Esophagus muscularis mucosa (tissue), 4 donors: ENCODE measurements at regions not wholly inside any gene's neighbourhood (a gene's known extent, or its start where the extent isn't known, plus 50 kb on each side); places are given as distances from the start of the nearest gene placed in this dataset.

ENCODE experiments used
- DNase-seq: peaks from one replicate; pipeline ENCODE4 v3.0.0-alpha.2; 2017; ENCODE audit errors: extremely low spot score
- H3K27ac ChIP-seq, 4 donors: fragments of 200-600 bp; sonication (generic); replicated peaks in 1 of 4; 1 replicate in 3 of 4; 2 replicates in 1 of 4; pipeline ENCODE4 v1.5.1; 2016 to 2019; ENCODE audit warnings: mild to moderate bottlenecking in 1 of 4
- H3K27me3 ChIP-seq, 4 donors: fragments of 200-600 bp; sonication (generic); one replicate each; pipeline versions ENCODE4 v1.5.1 to v1.6.0; 2016 to 2019
- H3K36me3 ChIP-seq, 4 donors: fragments of 200-600 bp; sonication (generic); one replicate each; pipeline ENCODE4 v1.5.1; 2016 to 2019
- H3K4me1 ChIP-seq, 4 donors: fragments of 200-600 bp; sonication (generic); one replicate each; pipeline ENCODE4 v1.5.1; 2016 to 2019
- H3K4me3 ChIP-seq, 4 donors: fragments of 200-600 bp; sonication (generic); 1 replicate in 2 of 4; 2 replicates in 2 of 4; pipeline ENCODE4 v1.5.1; 2016 to 2019; ENCODE audit warnings: mild to moderate bottlenecking in 4 of 4, moderate library complexity in 1 of 4
- H3K9me3 ChIP-seq, 4 donors: fragments of 200-600 bp; sonication (generic); 1 replicate in 3 of 4; 2 replicates in 1 of 4; pipeline ENCODE4 v1.5.1; 2016 to 2019
- EP300 ChIP-seq: sonication (generic); formaldehyde crosslinking; IDR thresholded peaks from one replicate; pipeline ENCODE4 v1.6.1; 2017; ENCODE audit warnings: antibody characterized with exemption
- POLR2A ChIP-seq: fragments of 450-650 bp; IDR thresholded peaks from one replicate; pipeline ENCODE4 v1.6.1; 2017; ENCODE audit warnings: antibody characterized with exemption, moderate library complexity, mild to moderate bottlenecking, low read depth
- POLR2AphosphoS5 ChIP-seq, 2 donors: sonication (generic); formaldehyde crosslinking; IDR thresholded peaks; one replicate each; pipeline ENCODE4 v1.6.1; 2017; ENCODE audit warnings: antibody characterized with exemption in 2 of 2
- WGBS: methylation state at CpG from one replicate; pipeline ENCODE4 v1.1.5; 2018; 5-methylcytosine and 5-hydroxymethylcytosine counted together
- intact Hi-C: fragments of 100-400 bp; cut with DNase I; formaldehyde crosslinking; loops from one replicate; pipeline ENCODE4 v1.15.1; 2023
- TF ChIP-seq, protein P1 (sequence below), 3 experiments: fragments of 200-600 bp in 2 of 3; fragments of 450-650 bp in 1 of 3; sonication (generic) in 2 of 3; IDR thresholded peaks; one replicate each; pipeline ENCODE4 v1.5.1; 2017 to 2019; ENCODE audit warnings: antibody characterized with exemption in 3 of 3, mild to moderate bottlenecking in 2 of 3, moderate library complexity in 1 of 3

DNA sequence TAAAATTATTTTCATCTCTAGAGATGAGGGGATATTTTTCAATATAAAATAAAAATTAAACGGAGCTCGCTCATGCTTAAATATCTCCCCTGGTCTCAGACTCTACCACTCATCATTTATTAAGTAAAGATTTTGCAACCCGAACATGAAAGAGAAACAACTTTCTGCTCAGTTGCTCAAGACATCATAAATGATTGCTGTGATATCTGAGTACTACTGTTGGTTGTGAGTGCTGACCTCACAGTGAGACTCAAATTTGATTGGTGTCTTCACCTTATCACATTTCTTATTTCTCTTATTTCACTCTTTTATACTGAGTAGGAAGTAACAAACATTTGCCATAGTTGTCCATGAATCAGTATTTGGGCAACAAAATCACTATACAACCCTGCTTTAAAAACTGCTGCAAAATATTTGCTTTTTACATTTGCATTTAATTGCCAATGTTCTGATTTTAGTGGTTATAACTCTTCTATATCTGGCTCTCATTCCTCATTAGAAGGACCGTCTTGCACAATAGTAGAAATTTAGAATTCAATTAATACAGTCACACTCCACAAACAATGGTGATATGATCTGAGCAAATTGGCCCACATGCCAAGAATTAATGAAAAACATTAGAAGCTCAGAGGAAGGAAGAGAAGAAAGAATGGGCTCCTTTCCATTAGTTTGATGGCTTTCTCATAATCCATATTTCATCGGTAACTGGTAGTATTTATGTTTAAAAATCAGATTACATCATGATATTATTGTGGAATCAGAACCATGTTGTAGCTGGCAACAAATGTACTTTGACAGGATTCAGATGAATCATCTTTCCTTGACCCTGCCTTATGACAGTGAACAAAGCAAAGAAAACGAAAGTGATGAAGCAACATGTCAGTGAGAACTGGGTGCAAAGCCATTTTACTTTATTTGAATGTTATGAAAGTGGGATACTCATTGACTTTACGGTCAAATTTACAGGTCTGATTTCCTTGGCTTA lies 973.6 kb upstream of the TENM4 start:
- no peaks in the 10 kb centered on the region for H3K36me3 ChIP-seq
- no peaks in the 10 kb centered on the region for H3K4me1 ChIP-seq
- H3K27me3 ChIP-seq = no peaks in the 10 kb centered on the region
- no peak overlapping the region for H3K27ac ChIP-seq
- TF ChIP-seq POLR2A (no peak), EP300 (no peak), POLR2AphosphoS5 (IDR thresholded peaks at IDR 0.05) (no peak)
- TF ChIP-seq, protein P1, sequence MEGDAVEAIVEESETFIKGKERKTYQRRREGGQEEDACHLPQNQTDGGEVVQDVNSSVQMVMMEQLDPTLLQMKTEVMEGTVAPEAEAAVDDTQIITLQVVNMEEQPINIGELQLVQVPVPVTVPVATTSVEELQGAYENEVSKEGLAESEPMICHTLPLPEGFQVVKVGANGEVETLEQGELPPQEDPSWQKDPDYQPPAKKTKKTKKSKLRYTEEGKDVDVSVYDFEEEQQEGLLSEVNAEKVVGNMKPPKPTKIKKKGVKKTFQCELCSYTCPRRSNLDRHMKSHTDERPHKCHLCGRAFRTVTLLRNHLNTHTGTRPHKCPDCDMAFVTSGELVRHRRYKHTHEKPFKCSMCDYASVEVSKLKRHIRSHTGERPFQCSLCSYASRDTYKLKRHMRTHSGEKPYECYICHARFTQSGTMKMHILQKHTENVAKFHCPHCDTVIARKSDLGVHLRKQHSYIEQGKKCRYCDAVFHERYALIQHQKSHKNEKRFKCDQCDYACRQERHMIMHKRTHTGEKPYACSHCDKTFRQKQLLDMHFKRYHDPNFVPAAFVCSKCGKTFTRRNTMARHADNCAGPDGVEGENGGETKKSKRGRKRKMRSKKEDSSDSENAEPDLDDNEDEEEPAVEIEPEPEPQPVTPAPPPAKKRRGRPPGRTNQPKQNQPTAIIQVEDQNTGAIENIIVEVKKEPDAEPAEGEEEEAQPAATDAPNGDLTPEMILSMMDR (IDR thresholded peaks at IDR 0.05) = no peak
- no peak overlapping the region for H3K4me3 ChIP-seq
- no peaks in the 10 kb centered on the region for H3K9me3 ChIP-seq
- intact Hi-C loops = no loop called here
- DNase-seq = no peak
- 78% methylated on average over 7 of the region's 7 CpGs for WGBS

DNA sequence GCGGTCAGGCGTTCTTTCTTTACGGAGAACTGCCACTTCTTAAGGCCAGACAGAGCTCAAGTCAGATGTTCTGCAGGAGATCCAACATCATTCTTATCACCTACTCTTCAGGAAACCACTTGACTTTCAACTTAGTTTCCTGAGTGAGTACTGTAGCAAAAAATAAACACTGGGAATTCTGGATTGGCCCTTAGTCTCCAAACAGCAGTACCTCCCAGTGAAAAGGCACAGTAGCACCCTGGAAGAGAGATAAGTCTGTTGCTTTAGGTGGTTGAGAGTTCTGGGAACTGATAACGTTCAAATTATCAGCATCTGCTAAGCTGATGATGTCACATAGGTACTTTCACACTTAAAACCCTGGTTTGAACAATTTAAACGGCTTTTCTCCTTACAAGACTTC lies 971.8 kb upstream of the TENM4 start:
- no peaks in the 10 kb centered on the region for H3K4me1 ChIP-seq
- DNase-seq = no peak
- WGBS = 64% methylated on average over 5 of the region's 5 CpGs
- H3K9me3 ChIP-seq = no peaks in the 10 kb centered on the region
- H3K27me3 ChIP-seq = no peaks in the 10 kb centered on the region
- H3K27ac ChIP-seq = no peak overlapping the region
- intact Hi-C loops = no loop called here
- TF ChIP-seq, protein P1 (IDR thresholded peaks at IDR 0.05) = no peak
- TF ChIP-seq EP300 (no peak), POLR2AphosphoS5 (IDR thresholded peaks at IDR 0.05) (no peak), POLR2A (no peak)
- no peaks in the 10 kb centered on the region for H3K36me3 ChIP-seq
- no peak overlapping the region for H3K4me3 ChIP-seq

DNA sequence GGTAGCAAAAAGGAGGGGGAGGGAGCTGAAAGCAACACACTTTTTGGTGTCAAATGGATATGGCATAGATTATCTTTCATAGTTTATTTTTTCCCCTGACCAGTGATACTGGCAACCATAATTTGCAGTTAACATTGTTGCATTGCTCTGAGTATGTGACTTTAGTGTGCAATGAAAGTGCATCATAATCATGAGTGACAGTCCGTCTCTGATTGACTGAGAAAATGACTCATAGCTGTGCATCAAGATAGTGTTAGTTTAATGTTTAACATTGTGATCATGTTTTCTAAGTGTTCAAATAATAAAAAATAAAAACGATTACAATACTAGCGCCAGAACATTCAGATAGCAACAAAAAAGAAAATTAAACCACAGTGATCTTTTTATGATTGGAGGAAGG lies 952.4 kb upstream of the TENM4 start:
- intact Hi-C loops = no loop called here
- Histone ChIP-seq H3K9me3 (no peaks in the 10 kb centered on the region), H3K36me3 (no peaks in the 10 kb centered on the region), H3K4me1 (no peaks in the 10 kb centered on the region), H3K27ac (no peak overlapping the region), H3K4me3 (no peak overlapping the region), H3K27me3 (no peaks in the 10 kb centered on the region)
- WGBS = 68% methylated on average over 3 of the region's 3 CpGs
- DNase-seq = no peak
- TF ChIP-seq, protein P1 (IDR thresholded peaks at IDR 0.05) = no peak
- TF ChIP-seq EP300 = no peak
- TF ChIP-seq POLR2AphosphoS5 (IDR thresholded peaks at IDR 0.05) = no peak
- no peak for TF ChIP-seq POLR2A

DNA sequence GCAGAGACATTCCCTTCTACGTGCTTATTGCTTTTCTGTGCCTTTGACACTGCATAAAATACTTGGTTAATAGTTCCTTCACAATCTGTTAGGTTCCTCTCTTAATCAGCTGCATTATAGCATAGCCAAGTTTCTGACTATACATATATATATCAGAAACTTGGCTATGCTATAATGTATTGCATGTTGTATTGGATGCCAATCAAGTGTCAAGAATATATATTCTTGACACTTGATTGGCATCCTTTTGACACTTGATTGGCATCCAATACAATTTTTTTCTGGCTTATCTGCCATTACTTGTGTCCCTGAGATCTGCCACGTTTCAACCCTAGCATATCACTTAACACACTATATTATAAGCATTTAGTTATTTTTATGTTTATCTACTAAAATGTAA lies 949.7 kb upstream of the TENM4 start:
- Histone ChIP-seq H3K4me1 (no peaks in the 10 kb centered on the region), H3K36me3 (no peaks in the 10 kb centered on the region), H3K9me3 (no peaks in the 10 kb centered on the region), H3K4me3 (no peak overlapping the region), H3K27me3 (no peaks in the 10 kb centered on the region), H3K27ac (no peak overlapping the region)
- no peak for TF ChIP-seq POLR2A
- WGBS = 42% methylated on average over 2 of the region's 2 CpGs
- no peak for DNase-seq
- intact Hi-C loops = no loop called here

DNA sequence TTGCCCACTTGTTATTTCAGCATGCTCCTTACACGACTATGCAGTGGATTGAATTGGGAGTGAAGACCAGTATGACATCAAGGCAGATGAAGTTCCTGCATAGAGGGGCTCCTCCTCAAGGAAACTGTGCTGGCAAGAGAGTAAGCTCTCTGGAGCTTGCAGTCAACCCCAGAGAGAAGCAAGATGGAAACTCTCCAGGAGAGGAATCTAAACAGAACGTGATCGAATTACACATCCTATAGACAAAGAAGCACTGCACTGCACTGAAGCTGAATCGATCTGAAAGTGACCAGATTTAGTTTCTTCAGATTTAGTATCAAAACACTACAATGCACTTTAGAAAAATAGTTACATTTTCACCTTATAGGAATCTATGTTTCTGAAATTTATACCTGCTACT lies 947.7 kb upstream of the TENM4 start:
- H3K4me1 ChIP-seq = no peaks in the 10 kb centered on the region
- intact Hi-C loops = no loop called here
- no peaks in the 10 kb centered on the region for H3K36me3 ChIP-seq
- no peak for TF ChIP-seq EP300
- TF ChIP-seq POLR2AphosphoS5 (IDR thresholded peaks at IDR 0.05) = no peak
- TF ChIP-seq, protein P1 (IDR thresholded peaks at IDR 0.05) = no peak
- no peak for TF ChIP-seq POLR2A
- H3K27ac ChIP-seq = no peak overlapping the region
- H3K27me3 ChIP-seq = no peaks in the 10 kb centered on the region
- H3K4me3 ChIP-seq = no peak overlapping the region
- no peaks in the 10 kb centered on the region for H3K9me3 ChIP-seq
- DNase-seq = no peak
- 50% methylated on average over 4 of the region's 4 CpGs for WGBS
